Natural killer cell (primary cell): ENCODE measurements at regions not wholly inside any gene's neighbourhood (a gene's known extent, or its start where the extent isn't known, plus 50 kb on each side); places are given as distances from the start of the nearest gene placed in this dataset.

Experiments
- ATAC-seq, 3 donors: fragments of 150-1000 bp in 2 of 3; fragments of 200-7000 bp in 1 of 3; cut with Tn5 transposase; 1 replicate in 1 of 3; 2 replicates in 2 of 3; pipeline ENCODE4 v1.10.0; 2021; ENCODE audit warnings: mild to moderate bottlenecking in 2 of 3, moderate library complexity in 2 of 3
- DNase-seq, 2 donors: peaks; one replicate each; pipeline versions ENCODE4 v3.0.0 to v3.0.0-alpha.2; 2013 to 2021; ENCODE audit warnings: mixed read lengths in 1 of 2
- H3K27ac ChIP-seq: one replicate; pipeline ENCODE4 v1.5.1; 2013; ENCODE audit warnings: mild to moderate bottlenecking, low read length
- H3K27me3 ChIP-seq: one replicate; pipeline ENCODE4 v1.6.1; 2013; ENCODE audit warnings: low read length; ENCODE audit not compliant: control insufficient read depth, insufficient read depth
- H3K36me3 ChIP-seq: one replicate; pipeline ENCODE4 v1.6.1; 2013; ENCODE audit warnings: low read length; ENCODE audit not compliant: control insufficient read depth, insufficient read depth
- H3K4me1 ChIP-seq: one replicate; pipeline ENCODE4 v1.6.1; 2013; ENCODE audit warnings: low read length; ENCODE audit not compliant: control insufficient read depth, insufficient read depth
- H3K4me3 ChIP-seq: one replicate; pipeline ENCODE4 v1.5.1; 2013; ENCODE audit warnings: low read length
- H3K9me3 ChIP-seq: one replicate; pipeline ENCODE4 v1.6.1; 2013; ENCODE audit warnings: low read length; ENCODE audit not compliant: control insufficient read depth, insufficient read depth
- H3K27ac Mint-ChIP-seq, 2 donors: one replicate each; pipeline ENCODE4 v1.8.0; 2022; ENCODE audit warnings: mild to moderate bottlenecking in 2 of 2, mixed read lengths in 2 of 2, moderate library complexity in 1 of 2
- H3K27me3 Mint-ChIP-seq, 2 donors: one replicate each; pipeline ENCODE4 v1.8.0; 2022; ENCODE audit warnings: low read depth in 2 of 2, mixed read lengths in 2 of 2
- H3K36me3 Mint-ChIP-seq: one replicate; pipeline ENCODE4 v1.8.0; 2022; ENCODE audit warnings: mixed read lengths
- H3K4me1 Mint-ChIP-seq, 2 donors: one replicate each; pipeline ENCODE4 v1.8.0; 2022; ENCODE audit warnings: mixed read lengths in 2 of 2
- H3K4me3 Mint-ChIP-seq: one replicate; pipeline ENCODE4 v1.8.0; 2022; ENCODE audit warnings: mild to moderate bottlenecking, moderate library complexity, mixed read lengths
- H3K9me3 Mint-ChIP-seq, 2 donors: one replicate each; pipeline ENCODE4 v1.8.0; 2022; ENCODE audit warnings: mixed read lengths in 2 of 2
- CTCF ChIP-seq: fragments of 200-600 bp; IDR thresholded peaks from one replicate; pipeline ENCODE4 v1.8.0; 2022; ENCODE audit warnings: antibody characterized with exemption
- WGBS: methylation state at CpG from one replicate; pipeline ENCODE4 v1.1.7; 2013; ENCODE audit warnings: missing lambda C conversion rate; ENCODE audit not compliant: insufficient coverage; 5-methylcytosine and 5-hydroxymethylcytosine counted together
- intact Hi-C: fragments of 100-400 bp; cut with micrococcal nuclease; formaldehyde crosslinking; loops from one replicate; pipeline ENCODE4 v1.14.2; 2022

DNA sequence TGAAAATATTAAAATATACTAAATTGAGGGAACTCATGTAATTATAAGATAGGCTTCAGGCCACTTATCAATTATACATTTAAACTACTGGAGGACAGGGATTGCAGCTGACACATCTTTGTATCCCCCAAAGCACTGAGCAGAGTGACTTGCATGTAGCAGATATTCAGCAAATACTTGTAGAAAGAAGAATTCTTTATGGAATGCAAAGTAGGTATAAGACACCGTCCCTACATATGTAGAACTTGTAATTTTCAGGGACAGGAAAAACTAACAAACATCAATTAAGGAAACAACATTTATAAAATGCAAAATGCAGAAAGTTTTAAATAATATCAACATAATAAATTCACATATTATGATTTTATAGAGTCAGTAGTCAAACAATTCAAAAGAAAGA lies 719.2 kb downstream of the OLFM4 start:
- H3K4me1 Mint-ChIP-seq: no peaks in the 10 kb centered on the region
- ATAC-seq: no peak
- Histone ChIP-seq H3K4me1 (no peaks in the 10 kb centered on the region), H3K9me3 (no peaks in the 10 kb centered on the region), H3K27me3 (no peaks in the 10 kb centered on the region), H3K4me3 (no peak overlapping the region), H3K36me3 (no peaks in the 10 kb centered on the region), H3K27ac (no peak overlapping the region)
- H3K4me3 Mint-ChIP-seq: no peak overlapping the region
- H3K9me3 Mint-ChIP-seq: peaks cover 20 to 23% of the 10 kb centered on the region in 2 donors
- intact Hi-C loops: no loop called here
- no peak for DNase-seq
- WGBS: no CpG with 5 or more reads among the region's 1 CpG
- no peaks in the 10 kb centered on the region for H3K27me3 Mint-ChIP-seq
- TF ChIP-seq CTCF: no peak
- H3K27ac Mint-ChIP-seq: no peak overlapping the region
- peaks cover 16% of the 10 kb centered on the region for H3K36me3 Mint-ChIP-seq

DNA sequence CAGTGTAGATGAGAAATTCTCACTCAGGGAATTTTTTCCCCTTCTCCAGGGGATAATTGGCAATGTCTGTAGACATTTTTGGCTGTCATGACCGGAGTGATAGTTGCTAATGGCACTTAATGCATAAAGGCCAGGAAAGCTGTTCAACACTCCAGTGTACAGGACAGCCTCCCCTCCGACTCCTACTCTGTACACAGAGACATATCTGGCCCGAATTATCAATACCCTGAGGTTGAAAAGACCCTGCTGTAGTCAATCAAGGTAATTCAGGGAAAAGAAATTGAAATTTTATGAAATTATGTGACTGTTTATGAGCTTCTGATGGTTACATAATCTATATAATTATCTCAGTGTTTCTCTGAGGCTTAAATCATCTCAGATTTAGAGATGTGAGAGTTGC lies 720.7 kb downstream of the OLFM4 start:
- WGBS: 54% methylated on average over 3 of the region's 3 CpGs
- DNase-seq (no peak), ATAC-seq (no peak)
- H3K4me1 Mint-ChIP-seq: no peaks in the 10 kb centered on the region
- peaks cover 14 to 21% of the 10 kb centered on the region in 2 donors for H3K9me3 Mint-ChIP-seq
- H3K4me3 Mint-ChIP-seq: no peak overlapping the region
- Histone ChIP-seq H3K27me3 (no peaks in the 10 kb centered on the region), H3K36me3 (no peaks in the 10 kb centered on the region), H3K27ac (no peak overlapping the region), H3K4me1 (no peaks in the 10 kb centered on the region), H3K9me3 (no peaks in the 10 kb centered on the region), H3K4me3 (no peak overlapping the region)
- intact Hi-C loops: no loop called here
- no peaks in the 10 kb centered on the region for H3K27me3 Mint-ChIP-seq
- peaks cover 16% of the 10 kb centered on the region for H3K36me3 Mint-ChIP-seq
- TF ChIP-seq CTCF: no peak
- no peak overlapping the region for H3K27ac Mint-ChIP-seq

DNA sequence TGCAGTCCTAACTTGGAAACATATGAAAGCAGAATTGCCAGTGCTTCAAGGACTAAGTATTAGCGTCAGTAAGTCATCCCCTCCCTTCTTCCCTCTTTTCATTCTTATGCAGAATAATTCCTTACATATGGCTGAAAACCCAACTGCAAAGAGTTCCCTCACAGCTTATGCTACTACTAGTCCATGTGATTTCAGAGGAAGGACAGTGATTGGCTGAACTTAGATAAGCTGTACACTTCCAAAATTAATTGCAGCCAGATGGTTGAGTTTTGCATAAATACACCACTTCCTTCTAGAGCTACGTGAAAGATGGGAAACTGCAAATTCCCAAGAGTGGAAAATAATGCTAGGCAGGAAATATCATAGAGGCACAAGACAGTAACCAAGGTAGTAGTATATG lies 730.4 kb downstream of the OLFM4 start:
- intact Hi-C loops: no loop called here
- Mint-ChIP-seq H3K27me3 (no peaks in the 10 kb centered on the region), H3K4me3 (no peak overlapping the region), H3K27ac (no peak overlapping the region), H3K36me3 (peaks cover 6% of the 10 kb centered on the region), H3K9me3 (peaks cover 7 to 17% of the 10 kb centered on the region in 2 donors), H3K4me1 (no peaks in the 10 kb centered on the region)
- H3K36me3 ChIP-seq: no peaks in the 10 kb centered on the region
- WGBS: 64% methylated on average over 1 of the region's 2 CpGs
- peaks cover 14% of the 10 kb centered on the region for H3K9me3 ChIP-seq
- no peak overlapping the region for H3K27ac ChIP-seq
- H3K4me1 ChIP-seq: no peaks in the 10 kb centered on the region
- no peak overlapping the region for H3K4me3 ChIP-seq
- ATAC-seq (no peak), DNase-seq (no peak)
- H3K27me3 ChIP-seq: no peaks in the 10 kb centered on the region
- TF ChIP-seq CTCF: no peak

- Mint-ChIP-seq H3K4me3 (no peak overlapping the region), H3K27me3 (no peaks in the 10 kb centered on the region), H3K9me3 (peaks cover 7 to 8% of the 10 kb centered on the region in 2 donors), H3K36me3 (no peaks in the 10 kb centered on the region), H3K4me1 (no peaks in the 10 kb centered on the region), H3K27ac (no peak overlapping the region)
- no peak for ATAC-seq
- Histone ChIP-seq H3K27ac (no peak overlapping the region), H3K9me3 (no peaks in the 10 kb centered on the region), H3K4me1 (no peaks in the 10 kb centered on the region), H3K4me3 (no peak overlapping the region), H3K27me3 (no peaks in the 10 kb centered on the region), H3K36me3 (no peaks in the 10 kb centered on the region)
- no peak for TF ChIP-seq CTCF
- no peak for DNase-seq
- no CpG with 5 or more reads among the region's 1 CpG for WGBS
- intact Hi-C loops: no loop called here
These were observed 747.2 kb downstream of the OLFM4 start for GRCh38 chr13:53775807-53776206.
